HG03175 (cell line): ENCODE measurements at regions not wholly inside any gene's neighbourhood (a gene's known extent, or its start where the extent isn't known, plus 50 kb on each side); places are given as distances from the start of the nearest gene placed in this dataset.

Source experiments
- ATAC-seq: cut with Tn5 transposase; IDR thresholded peaks from one replicate; pipeline ENCODE4 v1.9.1; 2021; ENCODE audit warnings: mild to moderate bottlenecking, moderate library complexity; ENCODE audit not compliant: unreplicated experiment

DNA sequence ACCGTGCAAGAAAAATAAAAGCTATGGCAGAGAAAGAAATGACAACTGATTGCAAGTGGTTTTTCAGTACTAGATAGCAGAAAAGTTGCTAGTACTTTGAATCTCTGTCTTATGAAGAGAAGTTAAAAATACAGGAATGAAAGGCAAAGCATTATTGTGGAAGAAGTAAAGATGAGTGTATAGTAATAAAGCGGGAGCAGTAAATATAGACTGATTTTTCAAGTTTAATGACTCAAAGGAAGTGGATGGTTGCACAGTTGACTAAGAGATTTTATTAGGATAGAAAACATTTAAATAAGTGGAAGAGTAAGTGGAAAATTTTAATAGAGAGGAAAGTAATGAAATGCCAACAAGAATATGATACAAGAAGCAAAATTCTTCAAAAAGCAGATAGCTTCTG lies 1076.1 kb upstream of the CADM2 start:
- no peak for ATAC-seq

DNA sequence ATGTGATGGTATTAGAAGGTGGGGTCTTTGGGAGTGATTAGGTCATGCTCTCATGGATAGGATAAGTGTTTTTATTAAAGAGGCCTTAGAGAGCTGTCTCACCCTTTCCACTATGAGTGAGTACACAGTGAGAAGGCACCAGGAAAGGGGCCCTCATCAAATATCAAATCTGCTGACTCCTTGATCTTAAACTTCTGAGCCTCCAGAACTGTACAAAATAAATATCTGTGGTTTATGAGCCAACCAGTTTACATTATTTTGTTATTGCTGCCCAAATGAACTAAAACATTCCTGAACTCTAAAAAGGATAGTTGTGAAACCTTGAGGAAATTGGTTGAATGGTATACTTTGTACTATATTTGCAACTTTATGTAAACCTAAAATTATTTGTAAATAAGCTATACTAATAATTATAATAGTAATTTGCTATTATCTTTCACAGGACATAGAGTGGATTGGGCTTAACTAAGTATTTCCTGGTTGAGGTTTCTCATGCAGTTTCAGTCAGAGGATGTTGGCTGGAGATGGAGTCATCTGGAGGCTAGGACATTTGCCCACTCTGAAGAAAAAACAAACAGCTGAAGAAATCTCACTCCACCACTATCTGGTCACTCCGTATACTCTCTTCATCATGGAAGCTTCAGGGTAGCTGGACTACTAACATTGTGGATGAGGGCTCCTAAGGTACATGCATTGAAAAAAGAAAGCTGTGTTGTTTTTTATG lies 1068.6 kb upstream of the CADM2 start:
- no peak for ATAC-seq

DNA sequence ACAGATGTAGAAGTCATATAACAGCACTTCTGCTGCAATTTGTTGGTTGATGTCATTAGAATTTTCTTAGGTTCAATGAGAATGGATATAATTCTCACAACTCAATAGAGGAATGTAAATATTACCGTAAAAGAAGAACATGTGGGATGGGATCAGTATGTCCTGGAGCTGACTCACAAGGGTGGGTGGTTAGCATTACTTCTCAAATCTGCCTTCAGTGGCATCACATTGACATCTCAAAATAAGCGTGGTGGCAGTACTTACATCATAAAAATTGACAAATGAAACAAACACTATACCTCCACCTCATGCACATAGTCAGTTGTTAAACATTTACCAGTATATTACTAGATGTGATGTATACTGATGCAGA lies 1068.0 kb upstream of the CADM2 start:
- no peak for ATAC-seq

DNA sequence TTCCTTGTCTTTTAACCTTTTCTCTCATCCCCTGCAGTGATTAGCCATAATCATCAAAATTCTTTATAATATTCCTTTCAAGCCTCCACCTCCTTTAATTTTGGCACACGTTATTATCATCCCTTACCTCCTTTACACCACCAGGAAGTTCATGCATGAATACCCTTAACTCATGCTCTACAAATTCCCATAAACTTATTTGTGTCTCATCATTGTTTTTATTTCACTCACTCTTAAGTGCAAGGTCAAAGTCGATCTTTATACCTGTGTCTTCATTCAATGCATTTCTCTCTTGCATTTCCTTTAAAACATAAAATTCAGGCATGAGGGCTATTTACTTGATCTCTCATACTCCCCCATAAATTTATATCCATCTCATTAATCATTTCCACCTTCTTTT lies 1064.6 kb upstream of the CADM2 start:
- ATAC-seq: no peak

DNA sequence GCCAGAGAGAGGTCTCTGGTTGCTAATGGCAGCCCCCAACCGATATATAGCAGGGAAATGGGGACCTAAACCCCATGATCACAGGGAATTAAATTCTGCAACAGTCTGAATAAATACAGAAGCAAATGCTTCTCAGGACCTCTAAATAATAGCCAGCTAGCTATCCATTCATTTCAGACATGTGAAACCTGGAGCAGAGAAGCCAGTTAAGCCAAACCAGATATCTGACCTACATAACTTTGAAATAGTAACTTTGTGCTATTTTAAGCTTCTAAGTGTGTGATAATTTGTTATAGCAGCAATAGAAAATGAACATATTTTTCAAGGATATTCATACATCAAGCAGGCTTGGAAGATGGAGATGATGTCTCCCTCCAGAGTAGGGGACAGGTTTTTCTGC lies 1062.9 kb upstream of the CADM2 start:
- ATAC-seq: no peak

DNA sequence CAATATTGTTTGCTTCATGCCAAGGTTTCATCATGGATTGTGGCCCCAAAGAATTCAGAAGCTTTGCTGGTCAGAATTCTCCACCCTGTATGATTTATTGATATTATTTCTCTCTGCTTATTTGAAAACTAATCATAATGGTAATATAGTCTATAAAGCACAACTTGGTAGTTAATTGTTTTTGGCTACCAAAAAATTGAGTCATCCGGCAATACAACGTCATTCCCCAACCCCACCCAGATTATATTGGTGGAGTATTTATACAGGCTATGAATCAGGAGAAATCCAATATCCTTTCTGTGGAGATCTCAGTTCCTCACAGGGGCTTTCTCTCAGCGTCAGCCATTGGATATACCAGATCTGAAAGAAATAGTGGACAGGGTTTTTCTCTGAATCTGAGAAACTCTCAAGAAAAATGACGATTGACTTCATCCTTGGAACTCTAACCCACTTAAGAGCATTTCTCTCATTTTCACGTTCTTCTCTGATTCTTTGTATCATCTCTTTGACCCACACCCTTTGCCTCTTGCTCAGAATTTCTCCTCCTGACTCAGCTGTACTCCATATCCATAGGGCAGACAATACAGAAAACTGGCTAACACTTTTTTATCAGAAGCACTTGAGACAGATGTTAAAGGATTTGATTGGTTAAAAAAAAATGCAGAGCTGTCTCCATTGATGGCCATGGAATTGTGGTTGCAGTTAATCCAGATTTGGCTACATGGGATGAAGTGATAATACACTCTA lies 1055.8 kb upstream of the CADM2 start:
- ATAC-seq: no peak

DNA sequence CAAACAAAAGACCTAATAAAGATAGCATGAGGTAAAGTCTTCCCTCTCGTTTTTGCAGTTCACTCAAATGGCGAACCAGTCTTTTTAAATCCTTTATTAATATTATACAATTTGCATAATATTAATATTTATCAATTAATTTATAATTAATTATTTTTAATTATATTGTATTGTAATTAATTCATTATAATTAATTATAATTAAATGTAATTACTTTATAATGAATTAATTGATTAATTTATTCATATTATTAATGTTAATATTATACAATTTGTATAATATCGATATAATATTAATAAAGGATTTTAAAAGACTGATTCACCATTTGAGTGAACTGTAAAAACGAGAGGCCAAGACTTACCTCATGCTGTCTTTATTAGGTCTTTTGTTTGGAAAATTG lies 1045.4 kb upstream of the CADM2 start:
- ATAC-seq: no peak

DNA sequence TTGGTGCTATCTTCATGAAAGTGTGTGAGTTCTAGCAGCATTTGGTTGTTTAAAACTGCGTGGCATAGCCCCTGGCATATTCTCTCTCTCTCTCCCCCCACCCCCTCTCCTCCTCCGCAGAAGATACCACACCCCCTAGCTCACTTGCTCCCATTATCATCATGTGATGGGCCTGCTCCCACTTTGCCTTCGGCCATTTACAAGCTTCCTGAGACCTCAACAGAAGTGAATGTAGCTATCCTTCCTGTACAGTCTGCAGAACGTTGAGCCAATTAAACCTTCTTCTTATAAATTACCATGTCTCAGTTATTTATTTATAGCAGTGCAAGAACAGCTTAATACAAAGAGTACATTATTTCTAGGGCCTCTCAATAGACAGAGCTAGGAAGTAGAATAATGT lies 1032.5 kb upstream of the CADM2 start:
- ATAC-seq: no peak

DNA sequence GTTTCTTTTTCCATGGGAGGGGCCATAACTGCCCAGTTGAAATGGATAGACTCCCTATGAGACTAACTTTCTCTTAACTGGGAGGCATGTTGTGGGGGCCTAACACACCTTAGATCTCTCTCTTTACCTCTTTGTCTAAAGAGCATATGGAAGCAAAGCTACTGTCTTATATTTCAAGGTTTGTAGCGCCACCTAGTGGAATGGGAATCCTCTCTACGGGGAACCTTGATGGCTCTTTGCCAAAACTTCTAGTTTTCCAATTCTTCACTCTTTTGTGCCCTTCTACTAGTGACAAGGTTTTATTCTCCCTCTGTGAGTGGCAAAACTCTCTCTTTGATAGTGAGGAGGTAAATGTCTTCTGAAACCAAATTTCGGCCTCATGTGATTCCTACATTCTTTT lies 1030.4 kb upstream of the CADM2 start:
- no peak for ATAC-seq

DNA sequence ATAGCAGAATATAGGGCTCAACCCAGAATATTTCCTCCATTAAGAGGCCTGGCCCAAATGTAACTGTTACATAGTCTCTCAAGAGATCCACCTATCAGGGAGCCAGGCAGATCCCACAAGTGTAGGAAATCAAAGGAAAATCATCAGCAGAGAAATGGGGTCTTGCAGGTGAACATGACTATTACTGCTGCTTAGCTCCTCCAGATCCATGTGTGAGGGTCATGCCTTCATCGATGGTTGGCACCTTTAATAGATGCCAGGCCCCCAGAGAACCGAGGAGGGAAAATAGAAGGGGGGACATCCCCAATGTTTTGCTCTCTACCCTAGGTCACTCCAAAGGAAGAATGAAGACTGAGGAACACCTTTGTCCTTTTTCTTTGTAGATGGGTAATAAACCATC lies 1029.9 kb upstream of the CADM2 start:
- ATAC-seq: no peak

DNA sequence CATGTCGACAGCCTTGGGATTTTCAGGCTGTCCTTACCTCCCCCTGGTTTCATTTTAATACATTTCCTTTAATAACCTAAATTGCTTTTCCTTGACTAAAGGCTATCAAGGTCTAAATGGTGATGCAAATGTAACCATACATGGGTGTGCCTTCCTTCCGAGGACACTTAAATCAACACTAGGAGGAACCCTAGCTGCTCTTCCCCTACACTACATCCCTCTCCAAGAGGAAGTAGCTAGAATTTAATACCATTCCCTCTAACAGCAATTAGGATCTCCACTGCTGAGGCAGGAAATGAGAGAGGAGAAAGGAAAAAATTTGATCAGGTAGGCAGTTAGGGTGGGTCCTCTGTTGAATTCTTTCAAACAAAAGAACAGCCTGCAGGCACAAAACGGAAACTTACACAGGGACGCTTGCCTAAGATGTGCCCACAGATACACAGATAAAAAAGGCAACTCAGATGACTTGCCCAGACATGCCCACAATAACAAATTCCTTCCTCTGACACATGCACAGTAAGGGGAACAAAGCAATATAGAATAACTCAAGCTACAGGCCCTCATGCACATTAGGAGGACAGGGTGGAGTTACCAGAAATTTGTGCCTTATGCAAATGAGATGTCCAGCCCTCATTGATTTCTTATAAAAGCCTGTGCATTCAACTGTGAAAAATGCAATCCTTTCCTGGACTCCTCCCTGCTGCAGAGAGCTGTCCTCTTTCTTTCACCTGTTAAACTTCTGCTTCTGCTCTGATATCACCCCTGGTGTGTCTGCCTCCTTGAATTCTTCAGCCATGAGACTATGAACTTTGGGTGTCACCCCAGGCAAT lies 1024.4 kb upstream of the CADM2 start:
- no peak for ATAC-seq

DNA sequence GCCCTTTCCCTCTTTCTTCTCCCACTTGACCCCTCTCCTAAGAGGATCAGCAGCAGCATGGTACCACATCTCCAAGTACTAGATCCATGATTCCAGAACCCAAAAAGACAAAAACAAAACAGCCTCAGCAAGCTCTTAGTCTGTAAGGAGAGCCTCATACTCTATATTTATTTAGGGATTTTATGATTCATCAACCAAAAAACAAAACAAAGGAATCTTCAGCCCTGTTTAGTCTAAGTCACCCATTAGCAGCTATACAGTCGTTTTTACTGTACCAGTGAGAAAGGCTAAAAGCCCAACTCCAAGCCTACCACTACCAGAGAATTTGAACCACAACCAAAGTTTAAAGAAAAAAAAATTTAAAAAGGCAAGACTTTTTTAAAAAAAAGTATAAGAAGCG lies 1020.3 kb upstream of the CADM2 start:
- no peak for ATAC-seq

DNA sequence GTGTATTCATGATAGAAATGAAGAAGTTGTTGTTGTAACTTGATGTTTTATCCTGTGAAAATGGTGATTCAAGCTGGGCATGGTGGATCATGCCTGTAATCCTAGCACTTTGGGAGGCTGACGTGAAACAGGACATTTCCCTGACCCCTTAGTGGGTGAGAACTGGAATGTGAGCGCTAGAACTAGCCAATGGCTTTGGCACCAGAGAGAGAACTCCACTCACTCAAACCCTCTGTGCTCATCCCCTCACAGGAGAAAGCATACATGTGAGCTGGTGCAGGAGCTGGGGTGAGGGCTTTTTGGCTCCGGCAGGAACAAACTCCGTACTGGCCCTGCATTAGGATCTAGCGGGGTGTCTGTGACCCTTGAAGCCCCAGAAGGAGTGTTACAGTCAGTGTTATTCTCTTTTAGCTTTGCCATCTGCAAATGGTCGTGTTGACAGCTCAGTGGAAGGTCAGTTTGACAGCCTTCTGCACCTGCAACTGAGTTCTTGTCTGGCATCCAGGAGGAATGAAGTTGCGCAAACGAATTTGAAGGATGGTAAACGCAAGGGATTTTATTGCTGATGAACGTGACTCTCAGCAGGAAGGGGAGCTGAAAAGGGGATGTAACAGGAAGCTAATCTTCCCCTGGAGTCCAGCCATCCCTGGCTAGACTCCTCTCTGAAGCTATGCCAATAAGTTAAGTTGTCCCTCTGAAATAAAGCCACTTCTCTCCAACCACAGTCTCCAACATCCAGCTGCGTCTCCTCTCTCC lies 1016.6 kb upstream of the CADM2 start:
- ATAC-seq: no peak

DNA sequence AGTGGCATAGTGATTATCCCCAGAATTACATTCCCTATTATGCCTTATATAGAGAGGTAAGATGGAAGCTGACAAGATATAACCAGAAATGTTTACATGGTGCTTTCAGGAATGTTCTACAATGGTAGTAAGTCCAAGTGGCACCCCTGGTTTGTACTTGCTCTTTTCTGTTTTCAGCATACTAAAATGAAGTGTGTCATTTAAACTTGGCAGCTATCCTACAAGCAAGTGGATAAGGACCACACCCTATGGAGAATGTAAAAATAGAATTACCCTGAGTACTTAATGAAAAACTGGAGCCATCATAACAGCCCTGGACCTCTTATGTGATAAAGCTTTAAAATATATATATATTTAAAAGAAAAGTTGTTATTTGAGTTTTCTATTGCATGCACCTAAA lies 1012.7 kb upstream of the CADM2 start:
- no peak for ATAC-seq

DNA sequence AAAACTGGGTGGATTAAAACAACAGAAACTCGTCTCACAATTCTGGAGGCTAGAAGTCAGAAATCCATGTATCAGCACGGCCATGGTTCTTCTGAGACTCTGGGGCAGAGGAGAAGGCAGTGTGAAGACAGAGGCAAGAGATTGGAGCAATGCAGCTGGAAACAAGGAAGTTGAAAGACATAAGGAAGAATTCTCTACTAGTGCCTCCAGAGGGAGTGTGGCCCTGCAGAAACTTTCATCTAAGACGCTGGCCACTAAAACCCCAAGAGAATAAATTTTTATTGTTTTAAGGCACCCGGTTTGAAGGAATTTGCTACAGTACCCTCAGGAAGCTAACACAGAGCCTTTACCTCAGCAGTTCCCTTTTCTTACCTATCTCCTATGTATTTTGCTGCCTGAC lies 1012.2 kb upstream of the CADM2 start:
- no peak for ATAC-seq

DNA sequence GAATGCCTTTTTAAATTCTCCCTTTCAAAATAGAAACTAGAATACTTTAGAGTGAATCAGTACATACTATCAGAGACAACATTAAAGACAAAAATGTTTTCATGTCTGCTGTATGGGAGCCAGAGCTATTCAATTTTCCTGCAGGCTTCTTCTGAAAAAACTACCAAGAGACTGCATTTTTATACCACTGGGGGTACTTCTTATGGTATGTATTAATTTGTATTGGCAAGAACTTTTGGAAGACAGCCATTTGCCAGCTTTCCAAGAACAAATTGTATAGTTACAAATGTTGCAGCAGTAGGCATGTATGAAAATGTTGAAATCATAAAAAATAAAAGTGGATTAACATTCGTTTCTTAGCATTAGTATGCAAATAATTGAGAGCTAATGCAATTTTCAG lies 1010.0 kb upstream of the CADM2 start:
- no peak for ATAC-seq

DNA sequence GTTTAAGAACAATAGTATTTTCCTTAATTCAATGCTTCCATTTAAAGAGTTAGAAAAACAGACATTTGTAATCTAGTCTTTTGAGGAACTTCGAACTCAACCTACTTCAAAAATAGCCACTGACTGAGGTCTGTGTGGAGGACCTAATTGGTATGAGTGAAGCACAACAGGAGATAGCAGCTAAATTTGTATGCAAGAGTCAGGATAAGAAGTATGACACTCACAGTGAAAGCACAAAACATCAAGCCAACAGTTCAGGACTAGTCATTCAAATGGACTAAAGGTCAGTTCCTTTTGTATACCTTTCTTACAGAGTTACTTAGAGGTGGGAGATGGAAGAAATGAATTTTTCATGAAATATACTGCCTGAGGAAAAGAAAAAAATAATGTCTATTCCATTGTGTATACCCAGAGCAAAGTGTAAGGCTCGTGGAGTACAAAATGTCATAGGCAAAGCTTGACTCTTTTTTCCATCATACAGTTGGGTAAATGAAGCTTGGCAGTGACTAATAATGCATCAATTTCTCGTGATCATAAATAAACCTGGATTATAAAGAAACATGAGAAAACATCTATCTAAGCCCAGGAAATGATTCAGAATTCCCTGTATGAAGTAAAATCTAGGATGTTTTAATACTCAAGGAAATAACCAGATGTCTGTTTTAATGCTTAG lies 1005.2 kb upstream of the CADM2 start:
- no peak for ATAC-seq

DNA sequence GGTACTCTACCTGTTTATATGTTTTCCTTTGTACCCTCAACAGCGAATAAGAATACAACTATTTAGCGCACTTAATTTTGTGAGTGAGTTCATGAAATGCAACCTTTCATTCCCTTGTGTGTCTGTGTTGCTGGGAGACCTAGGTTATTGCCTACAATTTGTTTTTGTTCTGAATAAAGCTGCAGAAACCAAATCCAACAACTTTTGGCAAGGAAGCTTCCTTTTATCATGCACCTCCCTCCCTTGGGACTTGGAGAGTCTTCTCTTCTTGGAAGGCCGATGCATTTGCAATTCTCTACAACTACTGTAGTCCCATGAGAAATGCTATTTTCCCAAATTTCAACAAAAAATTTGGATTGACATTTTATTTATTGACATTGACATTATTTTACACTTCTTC lies 1002.4 kb upstream of the CADM2 start:
- ATAC-seq: no peak

DNA sequence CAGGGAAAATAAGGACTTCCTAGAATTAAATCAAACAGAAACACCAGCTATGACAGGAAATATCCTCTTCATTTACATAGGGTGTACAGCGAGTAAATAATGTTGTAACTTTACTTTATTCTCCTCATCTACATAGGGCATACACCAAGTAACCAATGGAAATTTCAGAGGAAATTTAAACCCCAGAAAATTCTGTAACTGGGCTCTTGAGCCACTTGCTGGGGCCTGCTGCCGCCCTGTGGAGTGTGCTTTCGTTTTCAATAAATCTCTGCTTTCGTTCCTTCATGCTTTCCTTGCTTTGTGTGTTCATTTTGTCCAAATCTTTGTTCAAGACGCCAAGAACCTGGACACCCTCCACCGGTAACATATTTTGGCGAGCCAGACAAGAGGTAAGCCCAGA lies 990.4 kb upstream of the CADM2 start:
- no peak for ATAC-seq

DNA sequence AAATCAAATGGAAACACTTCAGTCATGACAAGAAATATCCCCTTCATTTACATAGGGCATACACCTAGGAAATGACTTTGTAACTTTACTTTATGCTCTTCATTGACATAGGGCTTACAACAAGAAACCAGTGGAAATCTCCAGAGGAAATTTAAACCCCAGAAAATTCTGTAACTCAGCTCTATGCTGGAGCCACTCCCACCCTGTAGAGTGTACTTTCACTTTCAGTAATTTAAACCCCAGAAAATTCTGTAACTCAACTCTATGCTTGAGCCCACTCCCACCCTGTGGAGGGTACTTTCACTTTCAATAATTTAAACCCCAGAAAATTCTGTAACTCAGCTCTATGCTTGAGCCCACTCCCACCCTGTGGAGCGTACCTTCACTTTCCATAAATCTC lies 987.1 kb upstream of the CADM2 start:
- no peak for ATAC-seq

DNA sequence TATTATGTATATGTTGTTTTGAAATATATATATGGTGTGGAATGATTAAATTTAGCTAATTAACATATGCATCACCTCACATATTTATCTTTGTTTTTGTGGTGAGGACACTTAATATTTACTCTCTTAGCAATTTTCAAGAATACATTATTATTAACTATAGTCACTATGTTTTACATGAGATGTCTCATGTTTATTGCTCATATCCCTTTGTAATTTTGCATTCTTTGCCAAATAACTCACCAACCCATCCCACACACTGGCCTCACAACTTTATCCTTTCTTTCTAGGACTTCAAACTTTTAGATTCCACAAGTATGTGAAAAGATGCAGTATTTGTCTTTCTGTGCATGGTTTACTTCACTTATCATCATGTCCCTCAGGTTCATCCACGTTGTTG lies 950.2 kb upstream of the CADM2 start:
- ATAC-seq: no peak
